ENCODE measurements at regions not wholly inside any gene's neighbourhood (a gene's known extent, or its start where the extent isn't known, plus 50 kb on each side); places are given as distances from the start of the nearest gene placed in this dataset.
"Not testable (repeated sequence)": the region's sequence is repeated elsewhere in the genome, so short reads cannot be mapped to it uniquely, and the experiment has no call there.

DNA sequence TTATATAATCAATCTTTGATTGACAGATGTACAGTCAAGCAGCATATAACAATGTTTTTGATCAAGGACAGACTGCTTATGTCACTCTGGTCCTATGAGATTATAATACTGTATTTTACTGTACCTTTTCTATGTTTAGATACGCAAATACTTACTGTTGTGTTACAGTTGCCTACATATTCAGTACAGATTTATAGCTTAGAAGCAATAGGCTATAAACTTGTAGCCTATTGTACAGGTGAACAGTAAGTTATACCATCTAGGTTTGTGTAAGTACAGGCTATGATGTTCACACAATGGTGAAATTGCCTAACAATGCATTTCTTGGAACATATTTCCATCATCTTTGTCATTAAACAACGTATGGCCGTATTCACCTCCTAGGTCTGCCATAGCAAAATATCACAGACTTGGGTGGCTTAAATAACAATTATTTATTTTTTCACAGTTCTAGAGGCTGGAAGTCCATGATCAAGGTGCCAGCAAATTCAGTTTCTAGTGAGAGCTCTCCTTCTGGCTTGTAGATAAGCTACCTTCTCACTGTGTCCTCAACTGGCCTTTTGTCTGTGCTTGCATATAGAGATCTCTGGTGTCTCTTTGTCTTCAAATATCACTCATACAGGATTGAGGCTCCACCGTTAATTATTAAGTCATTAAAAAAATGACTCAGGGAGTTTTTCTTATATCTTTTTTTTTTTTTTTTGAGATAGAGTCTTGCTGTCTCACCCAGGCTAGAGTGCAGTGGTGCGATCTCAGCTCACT, 89.1 kb downstream of the EBLN2 start (continued):
- TF ChIP-seq, protein P1, sequence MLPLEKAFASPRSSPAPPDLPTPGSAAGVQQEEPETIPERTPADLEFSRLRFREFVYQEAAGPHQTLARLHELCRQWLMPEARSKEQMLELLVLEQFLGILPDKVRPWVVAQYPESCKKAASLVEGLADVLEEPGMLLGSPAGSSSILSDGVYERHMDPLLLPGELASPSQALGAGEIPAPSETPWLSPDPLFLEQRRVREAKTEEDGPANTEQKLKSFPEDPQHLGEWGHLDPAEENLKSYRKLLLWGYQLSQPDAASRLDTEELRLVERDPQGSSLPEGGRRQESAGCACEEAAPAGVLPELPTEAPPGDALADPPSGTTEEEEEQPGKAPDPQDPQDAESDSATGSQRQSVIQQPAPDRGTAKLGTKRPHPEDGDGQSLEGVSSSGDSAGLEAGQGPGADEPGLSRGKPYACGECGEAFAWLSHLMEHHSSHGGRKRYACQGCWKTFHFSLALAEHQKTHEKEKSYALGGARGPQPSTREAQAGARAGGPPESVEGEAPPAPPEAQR (CRISPR knock-in tag; IDR thresholded peaks at IDR 0.05), result no peak
- no peak for TF ChIP-seq NR2C2 (CRISPR knock-in tag; IDR thresholded peaks at IDR 0.05)
- no peak for TF ChIP-seq SOX15 (CRISPR knock-in tag; IDR thresholded peaks at IDR 0.05)
- TF ChIP-seq PRRX2 (CRISPR knock-in tag; IDR thresholded peaks at IDR 0.05), result no peak
- no peak for TF ChIP-seq ZNF232 (CRISPR knock-in tag; IDR thresholded peaks at IDR 0.05)
- no peak for TF ChIP-seq ZNF263 (CRISPR knock-in tag; IDR thresholded peaks at IDR 0.05; ENCODE audit: low read depth)
- TF ChIP-seq, protein P2, sequence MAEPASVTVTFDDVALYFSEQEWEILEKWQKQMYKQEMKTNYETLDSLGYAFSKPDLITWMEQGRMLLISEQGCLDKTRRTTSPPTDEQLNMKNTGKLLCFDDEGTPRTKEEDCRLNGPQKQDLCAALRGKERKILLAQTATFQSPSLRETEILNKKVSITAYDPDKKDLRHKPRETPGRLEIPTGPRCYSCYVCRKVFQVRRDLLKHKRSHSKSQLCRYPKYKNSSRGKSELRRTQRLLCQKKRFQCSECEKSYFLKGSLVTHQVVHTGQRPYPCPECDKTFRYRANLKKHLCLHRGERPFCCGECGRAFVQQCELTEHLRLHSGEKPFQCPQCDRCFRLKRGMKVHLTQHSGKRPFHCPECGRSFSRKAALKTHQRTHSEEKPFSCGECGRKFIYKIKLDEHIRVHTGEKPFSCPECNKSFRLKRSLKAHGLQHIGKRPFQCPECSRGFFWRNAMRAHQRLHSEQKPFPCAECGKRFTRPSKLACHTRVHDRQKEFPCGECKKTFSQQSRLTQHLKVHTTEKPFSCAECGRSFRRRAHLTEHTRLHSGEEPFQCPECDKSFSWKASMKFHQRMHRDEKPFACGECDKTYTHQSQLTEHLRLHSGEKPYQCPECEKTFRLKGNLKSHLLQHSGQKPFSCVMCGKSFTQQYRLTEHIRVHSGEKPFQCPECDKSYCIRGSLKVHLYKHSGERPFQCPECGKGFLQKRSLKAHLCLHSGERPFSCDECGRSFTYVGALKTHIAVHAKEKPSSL (CRISPR knock-in tag; conservative IDR thresholded peaks at IDR 0.05), result no peak

DNA sequence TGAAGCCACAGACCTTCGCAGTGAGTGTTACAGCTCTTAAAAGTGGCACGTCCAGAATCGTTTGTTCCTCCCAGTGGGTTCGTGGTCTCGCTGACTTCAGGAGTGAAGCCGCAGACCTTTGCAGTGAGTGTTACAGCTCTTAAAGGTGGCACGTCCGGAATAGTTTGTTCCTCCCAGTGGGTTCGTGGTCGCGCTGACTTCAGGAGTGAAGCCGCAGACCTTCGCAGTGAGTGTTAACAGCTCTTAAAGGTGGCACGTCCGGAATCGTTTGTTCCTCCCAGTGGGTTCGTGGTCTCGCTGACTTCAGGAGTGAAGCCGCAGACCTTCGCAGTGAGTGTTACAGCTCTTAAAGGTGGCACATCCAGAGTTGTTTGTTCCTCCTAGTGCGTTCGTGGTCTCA, 91.1 kb downstream of the EBLN2 start:
- DNase-seq (ENCODE audit: low spot score); POLR2A ChIA-PET; ATAC-seq; H3K27ac Mint-ChIP-seq; H3K36me3 Mint-ChIP-seq; H3K4me3 Mint-ChIP-seq: not testable (repeated sequence)
- CTCF ChIA-PET, result interaction anchor here (1.4 kb wide), 1 partner anchor 8 kb away, joined by 4 read pairs; no protein-coding TSS in a partner anchor
- peaks cover 15% of the 10 kb centered on the region for H3K27me3 Mint-ChIP-seq (ENCODE audit: low read depth)
- peaks cover 13% of the 10 kb centered on the region for H3K9me3 Mint-ChIP-seq
- peaks cover 10% of the 10 kb centered on the region for H3K4me1 Mint-ChIP-seq

DNA sequence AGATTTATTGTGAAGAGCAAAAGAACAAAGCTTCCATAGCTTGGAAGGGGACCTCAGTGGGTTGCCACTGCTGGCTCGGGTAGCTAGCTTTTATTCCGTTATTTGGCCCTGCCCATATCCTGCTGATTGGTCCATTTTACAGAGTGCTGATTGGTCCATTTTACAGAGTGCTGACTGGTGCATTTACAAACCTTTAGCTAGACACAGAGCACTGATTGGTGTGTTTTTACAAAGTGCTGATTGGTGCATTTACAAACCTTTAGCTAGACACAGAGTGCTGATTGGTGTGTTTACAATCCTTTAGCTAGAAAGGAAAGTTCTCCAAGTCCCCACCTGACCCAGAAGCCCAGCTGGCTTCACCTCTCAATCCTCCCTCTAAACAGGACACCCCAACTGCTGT, 91.6 kb downstream of the EBLN2 start:
- TF ChIP-seq NFYB (CRISPR knock-in tag; conservative IDR thresholded peaks at IDR 0.05; ENCODE audit: low read depth), result 0 out of 2 replicates have a peak, but pooled peaks have one; percentile 36
- ATAC-seq; POLR2A ChIA-PET; H3K4me3 Mint-ChIP-seq; DNase-seq (ENCODE audit: low spot score); H3K36me3 Mint-ChIP-seq; H3K27ac Mint-ChIP-seq: not testable (repeated sequence)
- Mint-ChIP-seq H3K9me3 (peaks cover 13% of the 10 kb centered on the region), H3K4me1 (peaks cover 15% of the 10 kb centered on the region), H3K27me3 (ENCODE audit: low read depth) (peaks cover 18% of the 10 kb centered on the region)
- CTCF ChIA-PET, result interaction anchor here (1.4 kb wide), 1 partner anchor 8 kb away, joined by 4 read pairs; no protein-coding TSS in a partner anchor

DNA sequence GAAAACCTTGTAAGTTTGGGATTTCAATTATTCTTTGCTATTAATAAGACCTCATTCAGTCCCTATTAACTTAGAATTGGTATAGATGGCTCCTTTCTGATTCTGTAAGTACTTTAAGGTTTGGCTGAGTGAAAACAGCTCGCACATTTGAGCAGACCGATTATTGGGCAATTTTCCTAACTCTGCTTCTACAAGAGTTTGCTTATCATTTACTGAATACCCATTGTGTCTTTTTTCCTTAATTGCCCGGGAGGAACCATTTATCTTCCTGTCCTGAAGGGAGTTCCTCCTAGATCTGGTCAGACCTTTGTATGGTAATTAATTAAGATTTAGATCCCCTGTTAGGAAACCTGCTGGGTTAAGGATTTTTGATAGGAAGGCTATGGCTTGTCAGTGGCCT, 92.8 kb downstream of the EBLN2 start:
- DNase-seq (ENCODE audit: low spot score); CTCF ChIA-PET; ATAC-seq; H3K4me3 Mint-ChIP-seq; H3K36me3 Mint-ChIP-seq; POLR2A ChIA-PET; H3K27ac Mint-ChIP-seq: not testable (repeated sequence)
- peaks cover 29% of the 10 kb centered on the region for H3K27me3 Mint-ChIP-seq (ENCODE audit: low read depth)
- peaks cover 23% of the 10 kb centered on the region for H3K9me3 Mint-ChIP-seq
- H3K4me1 Mint-ChIP-seq, result peaks cover 17% of the 10 kb centered on the region

GRCh38 chr3:73155441-73155840, 94.0 kb downstream of the EBLN2 start:
- H3K4me3 Mint-ChIP-seq, CTCF ChIA-PET, POLR2A ChIA-PET: not testable (repeated sequence)

DNA sequence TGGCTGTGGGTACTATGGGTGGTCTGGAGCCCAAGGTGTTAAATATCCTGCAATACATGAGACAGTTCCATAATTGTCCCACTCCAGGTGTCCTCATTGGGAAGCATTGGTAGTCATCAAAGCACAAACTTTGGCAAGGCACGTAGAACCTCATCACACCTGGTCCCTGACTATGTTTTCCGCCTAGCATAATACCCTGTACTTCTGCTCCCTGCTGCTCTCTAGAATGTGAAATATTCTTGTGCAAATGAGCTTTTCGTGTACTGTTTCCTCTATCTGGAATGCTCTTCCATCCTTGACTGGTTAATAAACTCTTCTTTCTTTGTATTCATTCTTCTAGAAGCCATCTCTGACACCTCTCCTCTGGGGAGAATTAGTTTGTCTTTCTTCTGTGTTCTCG, 103.2 kb downstream of the EBLN2 start:
- peak overlapping the region; percentile 58 for H3K27ac Mint-ChIP-seq
- H3K36me3 Mint-ChIP-seq, result peaks cover 19% of the 10 kb centered on the region
- peaks cover 12% of the 10 kb centered on the region for H3K4me1 Mint-ChIP-seq
- no peak overlapping the region for H3K4me3 Mint-ChIP-seq
- no peak for DNase-seq (ENCODE audit: low spot score)
- ChIA-PET POLR2A (no interaction called here), CTCF (interaction anchor here (0.9 kb wide), 1 partner anchor 27 kb away, joined by 3 read pairs; no protein-coding TSS in a partner anchor)
- TF ChIP-seq, protein P3, sequence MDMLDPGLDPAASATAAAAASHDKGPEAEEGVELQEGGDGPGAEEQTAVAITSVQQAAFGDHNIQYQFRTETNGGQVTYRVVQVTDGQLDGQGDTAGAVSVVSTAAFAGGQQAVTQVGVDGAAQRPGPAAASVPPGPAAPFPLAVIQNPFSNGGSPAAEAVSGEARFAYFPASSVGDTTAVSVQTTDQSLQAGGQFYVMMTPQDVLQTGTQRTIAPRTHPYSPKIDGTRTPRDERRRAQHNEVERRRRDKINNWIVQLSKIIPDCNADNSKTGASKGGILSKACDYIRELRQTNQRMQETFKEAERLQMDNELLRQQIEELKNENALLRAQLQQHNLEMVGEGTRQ (CRISPR knock-in tag; IDR thresholded peaks at IDR 0.05), result no peak
- no peak for TF ChIP-seq RELA (CRISPR knock-in tag; IDR thresholded peaks at IDR 0.05; ENCODE audit: borderline replicate concordance)
- TF ChIP-seq ZNF512 (CRISPR knock-in tag; IDR thresholded peaks at IDR 0.05; ENCODE audit: borderline replicate concordance), result no peak
- no peak for TF ChIP-seq OVOL2 (CRISPR knock-in tag; IDR thresholded peaks at IDR 0.05; ENCODE audit: borderline replicate concordance)
- no peak for TF ChIP-seq ZNF317 (CRISPR knock-in tag; IDR thresholded peaks at IDR 0.05; ENCODE audit: borderline replicate concordance, low read depth)
- no peak for TF ChIP-seq JAZF1 (CRISPR knock-in tag; IDR thresholded peaks at IDR 0.05)
- no peak for TF ChIP-seq ZNF121 (CRISPR knock-in tag; IDR thresholded peaks at IDR 0.05)
- H3K9me3 Mint-ChIP-seq, result peaks cover 38% of the 10 kb centered on the region
- peak; percentile 76 for ATAC-seq
- H3K27me3 Mint-ChIP-seq (ENCODE audit: low read depth), result peaks cover 3% of the 10 kb centered on the region; the same call in 1 of the 2 replicates

More at GRCh38 chr3:73155441-73155840, 94.0 kb downstream of the EBLN2 start:
- DNase-seq (ENCODE audit: low spot score); H3K36me3 Mint-ChIP-seq; ATAC-seq; H3K27ac Mint-ChIP-seq: not testable (repeated sequence)
- H3K9me3 Mint-ChIP-seq, result peaks cover 29% of the 10 kb centered on the region
- H3K4me1 Mint-ChIP-seq, result peaks cover 17% of the 10 kb centered on the region
- H3K27me3 Mint-ChIP-seq (ENCODE audit: low read depth), result peaks cover 31% of the 10 kb centered on the region

Data from WTC11 (cell line).